BE2C (cell line): ENCODE measurements at regions not wholly inside any gene's neighbourhood (a gene's known extent, or its start where the extent isn't known, plus 50 kb on each side); places are given as distances from the start of the nearest gene placed in this dataset.

ENCODE experiments used
- DNase-seq: peaks from one replicate; pipeline ENCODE4 v3.0.0-alpha.2; 2020
- H3K27me3 ChIP-seq: fragments of 250-450 bp; sonication (Bioruptor Pico); 2 replicates; pipeline ENCODE4 v1.5.1; 2020; ENCODE audit warnings: mild to moderate bottlenecking
- H3K36me3 ChIP-seq: fragments of 250-450 bp; sonication (Bioruptor Pico); 2 replicates; pipeline ENCODE4 v1.5.1; 2020; ENCODE audit warnings: mild to moderate bottlenecking
- H3K4me1 ChIP-seq: fragments of 250-450 bp; sonication (Bioruptor Pico); 2 replicates; pipeline ENCODE4 v1.5.1; 2020
- H3K4me3 ChIP-seq: 2 replicates; pipeline ENCODE4 v1.5.1; 2011; ENCODE audit warnings: low read depth, low read length
- H3K9me3 ChIP-seq: fragments of 250-450 bp; sonication (Bioruptor Pico); 2 replicates; pipeline ENCODE4 v1.5.1; 2020
- CTCF ChIP-seq: IDR thresholded peaks from 2 replicates; pipeline ENCODE4 v1.5.1; 2012; ENCODE audit warnings: mild to moderate bottlenecking, low read depth, low read length

DNA sequence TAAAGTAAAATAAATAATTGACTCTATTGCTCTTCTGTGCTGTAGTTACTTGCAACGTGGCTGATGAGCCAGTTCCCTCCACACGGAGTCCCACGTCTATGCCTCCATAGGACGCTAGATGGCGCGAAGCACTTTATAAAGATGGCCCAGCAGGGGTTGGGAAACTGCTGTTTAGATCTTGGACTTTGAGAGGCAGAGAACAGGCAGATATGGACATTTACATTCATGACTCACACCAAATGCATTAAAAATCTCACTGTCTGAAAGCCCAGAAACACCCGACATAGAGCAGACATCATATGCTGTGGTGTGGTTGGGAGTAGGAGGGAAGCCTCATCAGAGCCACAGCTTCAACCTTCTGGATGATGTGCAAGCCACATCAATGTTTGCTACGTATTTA, 643.1 kb upstream of the ARGLU1 start:
- Histone ChIP-seq H3K4me1 (peaks cover 25% of the 10 kb centered on the region), H3K27me3 (no peaks in the 10 kb centered on the region), H3K9me3 (no peaks in the 10 kb centered on the region), H3K36me3 (no peaks in the 10 kb centered on the region), H3K4me3 (0 out of 2 replicates have a peak overlapping the region, but pooled peaks have one; percentile 6)
- peak; percentile 98 for TF ChIP-seq CTCF
- peak; percentile 85 for DNase-seq

DNA sequence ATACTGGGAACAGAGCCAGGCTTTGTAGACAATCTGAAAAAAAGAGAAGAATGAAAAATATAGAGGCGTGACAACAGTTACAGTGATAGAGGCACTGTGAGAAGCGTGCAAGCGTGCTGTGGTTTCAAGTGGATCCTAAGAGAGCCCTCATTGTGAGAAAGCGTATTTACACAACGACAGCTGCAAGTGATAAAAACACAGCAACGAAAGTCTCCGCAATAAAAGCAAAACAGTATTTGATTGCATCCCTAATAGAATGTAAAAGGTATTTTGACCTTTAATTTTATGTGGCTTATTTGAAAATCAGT, 642.7 kb upstream of the ARGLU1 start:
- Histone ChIP-seq H3K4me1 (peaks cover 25% of the 10 kb centered on the region), H3K4me3 (no peak overlapping the region), H3K36me3 (no peaks in the 10 kb centered on the region), H3K27me3 (no peaks in the 10 kb centered on the region), H3K9me3 (no peaks in the 10 kb centered on the region)
- DNase-seq = no peak
- no peak for TF ChIP-seq CTCF

DNA sequence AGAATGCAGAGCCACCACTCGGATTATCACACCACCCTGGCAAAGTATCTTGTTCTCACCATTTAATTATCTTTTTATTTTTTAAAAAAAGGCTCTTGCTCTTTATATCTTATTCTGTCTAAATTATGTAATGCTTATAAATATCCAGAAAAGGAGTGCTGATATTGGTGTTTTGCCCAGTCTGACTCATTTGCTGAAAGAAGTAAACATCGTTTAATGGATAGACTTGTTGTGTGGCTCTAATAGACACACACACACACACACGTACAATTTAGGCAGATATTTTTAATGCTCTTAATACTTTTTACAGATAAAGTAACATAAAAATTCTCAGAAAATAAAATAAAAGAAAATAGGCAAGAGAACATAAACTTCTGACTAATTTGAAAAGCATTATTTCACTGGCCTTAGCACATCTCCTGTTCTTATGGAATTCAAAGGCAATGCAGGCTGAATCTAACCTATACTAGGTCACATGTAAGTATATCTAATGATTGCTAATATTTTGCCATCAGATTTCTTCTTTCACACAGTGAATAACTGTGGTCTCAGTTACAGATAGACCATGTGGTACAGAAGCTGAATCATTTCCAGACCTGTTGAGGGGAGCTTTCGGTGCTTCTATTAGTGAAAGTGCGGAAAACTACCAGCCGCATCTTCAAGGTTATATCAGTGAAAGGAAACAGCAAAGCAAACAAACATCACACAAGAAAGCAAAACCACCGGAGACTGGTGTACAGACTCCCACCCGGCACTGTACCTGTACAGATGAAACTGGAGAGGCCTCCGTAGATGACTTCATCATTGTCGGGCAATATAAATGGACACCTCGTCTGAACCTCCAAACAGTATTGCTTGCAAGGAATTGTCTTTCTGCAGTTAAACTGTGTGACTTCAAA, 642.1 kb upstream of the ARGLU1 start:
- H3K9me3 ChIP-seq = no peaks in the 10 kb centered on the region
- no peak overlapping the region for H3K4me3 ChIP-seq
- no peaks in the 10 kb centered on the region for H3K36me3 ChIP-seq
- H3K4me1 ChIP-seq = peaks cover 26% of the 10 kb centered on the region
- TF ChIP-seq CTCF = no peak
- DNase-seq = no peak
- H3K27me3 ChIP-seq = no peaks in the 10 kb centered on the region

DNA sequence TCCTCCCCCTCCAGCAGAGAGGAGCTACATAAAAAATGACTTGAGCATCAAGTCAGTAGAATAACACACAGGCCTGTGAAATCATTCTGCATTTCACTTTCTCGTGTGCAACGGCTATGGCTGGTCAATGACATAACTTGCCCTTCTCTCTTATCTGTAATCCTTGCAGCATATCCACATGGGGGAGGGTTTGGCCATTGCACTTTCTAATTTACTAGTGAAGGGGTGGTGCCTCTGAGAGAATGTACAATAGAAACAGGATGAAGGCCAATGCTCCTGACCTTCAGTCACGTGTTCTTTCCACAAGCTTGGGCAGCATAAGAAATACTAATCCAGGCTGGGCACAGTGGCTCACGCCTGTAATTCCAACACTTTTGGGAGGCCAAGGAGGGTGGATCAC, 641.0 kb upstream of the ARGLU1 start:
- peaks cover 26% of the 10 kb centered on the region for H3K4me1 ChIP-seq
- DNase-seq = no peak
- no peak for TF ChIP-seq CTCF

DNA sequence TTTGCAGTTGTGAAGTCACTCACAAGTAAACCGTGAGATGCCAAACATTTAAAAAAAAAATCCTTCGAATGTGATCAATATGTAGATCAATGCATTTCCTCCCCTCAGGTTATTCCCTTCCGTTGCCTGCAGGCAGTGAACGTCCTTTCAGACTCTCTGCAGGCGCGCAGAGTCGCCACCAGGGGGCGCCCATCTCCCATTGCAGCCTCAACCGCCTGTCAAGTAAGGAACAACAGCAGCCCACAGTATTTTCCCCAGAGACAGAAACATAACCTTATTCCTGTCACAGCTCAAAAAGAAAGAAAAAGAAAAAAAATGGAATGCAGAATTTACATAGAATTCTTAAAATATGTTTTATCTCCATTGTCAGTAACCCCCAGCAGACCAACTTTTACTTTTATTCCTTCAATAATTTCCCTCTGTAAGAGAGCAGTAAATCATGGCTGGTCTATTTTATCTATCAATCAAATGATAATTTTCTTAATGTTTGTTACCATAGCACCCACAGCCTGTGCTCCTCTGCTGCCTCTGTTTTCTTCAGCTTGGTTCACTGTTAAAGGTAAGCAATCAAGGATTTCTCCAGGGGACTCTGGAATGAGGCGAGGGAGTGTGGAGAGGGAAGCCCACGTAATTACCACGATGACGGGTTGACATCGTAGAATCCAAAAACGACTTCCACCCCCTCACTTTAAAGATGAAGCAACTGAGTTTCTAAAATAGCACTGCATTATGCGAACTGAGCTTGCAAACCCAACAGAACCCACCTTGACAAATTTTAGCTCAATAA, 637.6 kb upstream of the ARGLU1 start:
- H3K36me3 ChIP-seq = no peaks in the 10 kb centered on the region
- no peaks in the 10 kb centered on the region for H3K27me3 ChIP-seq
- peak; percentile 79 for DNase-seq
- peaks cover 14% of the 10 kb centered on the region; the same call in 1 of the 2 replicates for H3K4me1 ChIP-seq
- TF ChIP-seq CTCF = peak; percentile 100
- no peaks in the 10 kb centered on the region for H3K9me3 ChIP-seq
- no peak overlapping the region for H3K4me3 ChIP-seq

More for the DNA sequence above, 641.0 kb upstream of the ARGLU1 start:
- Histone ChIP-seq H3K9me3 (no peaks in the 10 kb centered on the region), H3K4me3 (no peak overlapping the region), H3K36me3 (no peaks in the 10 kb centered on the region), H3K27me3 (no peaks in the 10 kb centered on the region)
